Endothelial cell of umbilical vein (primary cell): ENCODE measurements at regions not wholly inside any gene's neighbourhood (a gene's known extent, or its start where the extent isn't known, plus 50 kb on each side); places are given as distances from the start of the nearest gene placed in this dataset.

Experiments
- BruUV-seq: library from RNA; stranded (reverse); fragments of 400-500 nt; replicated peaks from 2 replicates; lab custom pipeline; 2021; lab: Mats Ljungman, UMichigan
- CTCF ChIA-PET: fragments of 300-600, 350-600 bp; sonication (Branson Sonifier 250); formaldehyde crosslinking; loops from one replicate; lab custom pipeline; 2021; ENCODE audit warnings: antibody characterized with exemption, inconsistent platforms; lab: Charles Lee
- POLR2A ChIA-PET: fragments of 300-600, 350-600 bp; sonication (Branson Sonifier 250); formaldehyde crosslinking; loops from one replicate; lab custom pipeline; 2021; ENCODE audit warnings: antibody characterized with exemption, inconsistent platforms; lab: Charles Lee
- DNase-seq: peaks from one replicate; pipeline ENCODE4 v3.0.0-alpha.2; 2011; ENCODE audit warnings: low read depth, low spot score
- FAIRE-seq: peaks from 2 replicates; lab custom pipeline; 2011; peaks lifted over from hg19 to GRCh38; lab: Jason Lieb, UNC
- H2AFZ ChIP-seq: 2 replicates; pipeline ENCODE4 v1.6.0; 2012; ENCODE audit warnings: low read depth, low read length, control low read depth, inconsistent platforms
- H3K27ac ChIP-seq: 2 replicates; pipeline ENCODE4 v1.5.1; 2011; ENCODE audit warnings: low read depth, mild to moderate bottlenecking, control low read depth, low read length, moderate library complexity; ENCODE audit not compliant: insufficient read depth
- H3K27me3 ChIP-seq, 2 experiments: 2 replicates each; pipeline versions ENCODE4 v1.6.0 to v1.6.1; 2011; ENCODE audit warnings: low read length in 2 of 2, mixed read lengths in 1 of 2; ENCODE audit not compliant: control insufficient read depth in 2 of 2, insufficient read depth in 2 of 2
- H3K36me3 ChIP-seq, 2 experiments: 2 replicates in 1 of 2; 3 replicates in 1 of 2; pipeline ENCODE4 v1.5.1; 2011; ENCODE audit warnings: low read length in 2 of 2, mild to moderate bottlenecking in 1 of 2, moderate library complexity in 1 of 2; ENCODE audit not compliant: control insufficient read depth in 2 of 2, insufficient read depth in 2 of 2; ENCODE audit errors: extremely low read depth in 1 of 2
- H3K4me1 ChIP-seq: 3 replicates; pipeline ENCODE4 v1.5.1; 2011; ENCODE audit warnings: mild to moderate bottlenecking, low read length; ENCODE audit not compliant: control insufficient read depth, insufficient read depth; ENCODE audit errors: extremely low read depth
- H3K4me2 ChIP-seq: 2 replicates; pipeline ENCODE4 v1.6.1; 2011; ENCODE audit warnings: low read length, control low read depth, mixed read lengths; ENCODE audit not compliant: insufficient read depth
- H3K4me3 ChIP-seq, 3 experiments: fragments of 200-600 bp in 1 of 3; sonication (generic), shearing (Covaris generic) in 1 of 3; replicated peaks in 1 of 3; 2 replicates each; pipeline ENCODE4 v1.5.1; 2011 to 2016; ENCODE audit warnings: control low read depth in 3 of 3, low read length in 3 of 3, mild to moderate bottlenecking in 2 of 3, inconsistent platforms in 1 of 3, low read depth in 1 of 3, moderate library complexity in 1 of 3; ENCODE audit not compliant: insufficient read depth in 1 of 3
- H3K79me2 ChIP-seq: 2 replicates; pipeline ENCODE4 v1.6.0; 2012; ENCODE audit warnings: low read length, inconsistent platforms; ENCODE audit not compliant: control insufficient read depth, insufficient read depth
- H3K9ac ChIP-seq: replicated peaks from 2 replicates; pipeline ENCODE3; 2011; ENCODE audit warnings: low read length, control low read depth; ENCODE audit not compliant: insufficient read depth; ENCODE audit errors: extremely low read depth
- H3K9me1 ChIP-seq: replicated peaks from 3 replicates; pipeline ENCODE4 v1.6.0; 2011; ENCODE audit warnings: mild to moderate bottlenecking, low read length; ENCODE audit not compliant: control insufficient read depth, insufficient read depth; ENCODE audit errors: extremely low read depth
- H3K9me3 ChIP-seq: replicated peaks from 2 replicates; pipeline ENCODE4 v1.5.1; 2012; ENCODE audit warnings: low read length, inconsistent platforms; ENCODE audit not compliant: control insufficient read depth, insufficient read depth
- H4K20me1 ChIP-seq: replicated peaks from 2 replicates; pipeline ENCODE3; 2011; ENCODE audit warnings: mild to moderate bottlenecking, low read length; ENCODE audit not compliant: control insufficient read depth, insufficient read depth; ENCODE audit errors: extremely low read depth
- EZH2 ChIP-seq: IDR thresholded peaks from 2 replicates; pipeline ENCODE4 v1.6.1; 2012; ENCODE audit warnings: borderline replicate concordance, low read depth, mild to moderate bottlenecking, moderate library complexity, low read length, inconsistent platforms; ENCODE audit not compliant: severe bottlenecking
- FOS ChIP-seq: IDR thresholded peaks from 2 replicates; pipeline ENCODE4 v1.6.1; 2011; ENCODE audit warnings: mild to moderate bottlenecking, low read length, moderate library complexity, borderline replicate concordance; ENCODE audit not compliant: insufficient read depth
- GATA2 ChIP-seq: IDR thresholded peaks from 2 replicates; pipeline ENCODE4 v1.7.0; 2011; ENCODE audit warnings: low read depth, mild to moderate bottlenecking, moderate library complexity, mixed read lengths, low read length; ENCODE audit not compliant: insufficient read length, insufficient read depth
- JUN ChIP-seq: IDR thresholded peaks from 2 replicates; pipeline ENCODE4 v1.6.1; 2011; ENCODE audit warnings: borderline replicate concordance, low read depth; ENCODE audit not compliant: insufficient read length, insufficient read depth
- MYC ChIP-seq: IDR thresholded peaks from one replicate; pipeline ENCODE4 v1.6.1; 2011; ENCODE audit warnings: mild to moderate bottlenecking, low read depth, low read length
- POLR2A ChIP-seq: IDR thresholded peaks from 2 replicates; pipeline ENCODE4 v1.6.1; 2012; ENCODE audit warnings: low read depth, mild to moderate bottlenecking, control low read depth, low read length
- POLR2AphosphoS5 ChIP-seq: IDR thresholded peaks from 2 replicates; pipeline ENCODE4 v1.6.1; 2012; ENCODE audit warnings: low read depth, mild to moderate bottlenecking, control low read depth, low read length, moderate library complexity; ENCODE audit not compliant: insufficient read depth
- dilution Hi-C: fragments of 300-500 bp; cut with MboI; formaldehyde crosslinking; loops from one replicate; pipeline ENCODE4 v1.15.0; 2019; ENCODE audit warnings: low sequenced_read_pairs; ENCODE audit not compliant: extremely low pct_ligation_motif_present
- intact Hi-C: fragments of 100-400 bp; cut with micrococcal nuclease; formaldehyde crosslinking; loops from one replicate; pipeline ENCODE4 v1.10.0; 2022
- TF ChIP-seq, protein P1 (sequence below), 2 donors: IDR thresholded peaks; 1 replicate in 1 of 2; 2 replicates in 1 of 2; pipeline ENCODE4 v1.5.1; 2011; ENCODE audit warnings: low read length in 2 of 2, mild to moderate bottlenecking in 2 of 2, moderate library complexity in 2 of 2, control low read depth in 1 of 2, inconsistent platforms in 1 of 2, low read depth in 1 of 2; ENCODE audit not compliant: insufficient read depth in 1 of 2; ENCODE audit errors: extremely low read depth in 1 of 2
- TF ChIP-seq, protein P2 (sequence below): IDR thresholded peaks from 2 replicates; pipeline ENCODE4 v1.6.1; 2011; ENCODE audit not compliant: insufficient read depth, insufficient read length

DNA sequence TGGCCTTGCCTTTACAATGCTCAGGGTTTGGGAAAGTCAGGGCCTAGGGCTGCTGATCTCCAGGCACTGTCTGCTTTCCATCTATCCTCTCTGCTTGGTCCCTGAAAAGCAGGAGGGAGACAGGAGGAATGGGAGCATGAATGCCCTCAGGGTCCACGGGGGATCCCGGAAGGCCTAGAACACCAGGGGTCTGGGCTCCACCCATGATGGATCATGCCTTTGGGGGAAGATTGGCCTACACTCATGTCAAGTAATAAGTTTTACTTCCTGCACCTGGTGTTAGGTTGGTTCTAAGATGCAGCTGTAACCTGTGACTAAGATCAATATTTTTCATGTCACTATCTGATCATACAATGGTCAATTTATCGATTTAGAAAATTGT is 118.3 kb upstream of the GJB6 start:
- Histone ChIP-seq H3K4me3 (no peak overlapping the region), H4K20me1 (no peaks in the 10 kb centered on the region), H3K4me1 (no peaks in the 10 kb centered on the region), H3K27ac (no peak overlapping the region), H2AFZ (no peak overlapping the region), H3K4me2 (no peak overlapping the region), H3K9ac (no peak overlapping the region), H3K27me3 (no peaks in the 10 kb centered on the region), H3K9me1 (no peaks in the 10 kb centered on the region), H3K79me2 (no peaks in the 10 kb centered on the region), H3K36me3 (no peaks in the 10 kb centered on the region), H3K9me3 (no peaks in the 10 kb centered on the region)
- no peak for FAIRE-seq
- dilution Hi-C loops (no loop called here), intact Hi-C loops (no loop called here)
- TF ChIP-seq POLR2AphosphoS5, result no peak
- no peak for TF ChIP-seq FOS
- TF ChIP-seq MYC, result no peak
- no peak for TF ChIP-seq EZH2
- TF ChIP-seq, protein P1, sequence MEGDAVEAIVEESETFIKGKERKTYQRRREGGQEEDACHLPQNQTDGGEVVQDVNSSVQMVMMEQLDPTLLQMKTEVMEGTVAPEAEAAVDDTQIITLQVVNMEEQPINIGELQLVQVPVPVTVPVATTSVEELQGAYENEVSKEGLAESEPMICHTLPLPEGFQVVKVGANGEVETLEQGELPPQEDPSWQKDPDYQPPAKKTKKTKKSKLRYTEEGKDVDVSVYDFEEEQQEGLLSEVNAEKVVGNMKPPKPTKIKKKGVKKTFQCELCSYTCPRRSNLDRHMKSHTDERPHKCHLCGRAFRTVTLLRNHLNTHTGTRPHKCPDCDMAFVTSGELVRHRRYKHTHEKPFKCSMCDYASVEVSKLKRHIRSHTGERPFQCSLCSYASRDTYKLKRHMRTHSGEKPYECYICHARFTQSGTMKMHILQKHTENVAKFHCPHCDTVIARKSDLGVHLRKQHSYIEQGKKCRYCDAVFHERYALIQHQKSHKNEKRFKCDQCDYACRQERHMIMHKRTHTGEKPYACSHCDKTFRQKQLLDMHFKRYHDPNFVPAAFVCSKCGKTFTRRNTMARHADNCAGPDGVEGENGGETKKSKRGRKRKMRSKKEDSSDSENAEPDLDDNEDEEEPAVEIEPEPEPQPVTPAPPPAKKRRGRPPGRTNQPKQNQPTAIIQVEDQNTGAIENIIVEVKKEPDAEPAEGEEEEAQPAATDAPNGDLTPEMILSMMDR (IDR thresholded peaks at IDR 0.05; ENCODE audit: extremely low read depth in 1 of 2, insufficient read depth in 1 of 2, low read depth in 1 of 2, low read length in 2 of 2), result no peak
- TF ChIP-seq GATA2, result no peak
- no peak for TF ChIP-seq POLR2A
- TF ChIP-seq, protein P2, sequence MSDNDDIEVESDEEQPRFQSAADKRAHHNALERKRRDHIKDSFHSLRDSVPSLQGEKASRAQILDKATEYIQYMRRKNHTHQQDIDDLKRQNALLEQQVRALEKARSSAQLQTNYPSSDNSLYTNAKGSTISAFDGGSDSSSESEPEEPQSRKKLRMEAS, result no peak
- no peak for TF ChIP-seq JUN
- ChIA-PET CTCF (no interaction called here), POLR2A (no interaction called here)
- no peak for DNase-seq
- BruUV-seq, result no TSS peak
